HepG2 (cell line): ENCODE measurements at regions not wholly inside any gene's neighbourhood (a gene's known extent, or its start where the extent isn't known, plus 50 kb on each side); places are given as distances from the start of the nearest gene placed in this dataset.

Experiments used
- ATAC-seq: fragments of 200-7000 bp; cut with Tn5 transposase; 3 replicates; pipeline ENCODE4 v1.9.1; 2020; ENCODE audit warnings: mild to moderate bottlenecking, moderate library complexity
- BruUV-seq: library from RNA; stranded (reverse); fragments of 400-500 nt; replicated peaks from 2 replicates; lab custom pipeline; 2021; lab: Mats Ljungman, UMichigan
- CTCF ChIA-PET: fragments of 300-600 bp; formaldehyde crosslinking; extraction: SDS; loops from one replicate; lab custom pipeline; 2021; ENCODE audit warnings: low total read pairs, inconsistent platforms, low intra/inter-chr PET ratio; lab: Yijun Ruan, JAX
- POLR2A ChIA-PET: fragments of 350-600 bp; sonication (Branson Sonifier 250); formaldehyde crosslinking; loops from one replicate; lab custom pipeline; 2020; ENCODE audit warnings: antibody characterized with exemption, inconsistent platforms; lab: Yijun Ruan, JAX
- DNase-seq: peaks from one replicate; pipeline ENCODE4 v3.0.0-alpha.2; 2015; ENCODE audit warnings: low spot score
- FAIRE-seq: peaks from 3 replicates; lab custom pipeline; 2011; peaks lifted over from hg19 to GRCh38; lab: Jason Lieb, UNC
- H2AFZ ChIP-seq: one replicate; pipeline ENCODE4 v1.6.1; 2011; ENCODE audit warnings: low read length, inconsistent platforms
- H3K27ac ChIP-seq: fragments of 300-600 bp; 3 replicates; pipeline ENCODE4 v1.8.0; 2011; ENCODE audit warnings: mixed run types, mild to moderate bottlenecking, mixed read lengths, low read length, inconsistent platforms; ENCODE audit not compliant: insufficient read depth; ENCODE audit errors: extremely low read length
- H3K27me3 ChIP-seq, 2 experiments: fragments of 200-600 bp in 1 of 2; 2 replicates in 1 of 2; 3 replicates in 1 of 2; pipeline versions ENCODE4 v1.6.0 to v1.8.0; 2011; ENCODE audit warnings: low read length in 2 of 2, mild to moderate bottlenecking in 2 of 2, moderate library complexity in 2 of 2, inconsistent platforms in 1 of 2; ENCODE audit not compliant: insufficient read depth in 2 of 2, control insufficient read depth in 1 of 2
- H3K36me3 ChIP-seq, 2 experiments: fragments of 200-600 bp in 1 of 2; replicated peaks in 1 of 2; 2 replicates in 1 of 2; 3 replicates in 1 of 2; pipeline versions ENCODE4 v1.5.1 to v1.8.0; 2011; ENCODE audit warnings: low read length in 2 of 2, inconsistent platforms in 1 of 2; ENCODE audit not compliant: insufficient read depth in 2 of 2, control insufficient read depth in 1 of 2
- H3K4me1 ChIP-seq: 2 replicates; pipeline ENCODE4 v1.5.1; 2012; ENCODE audit warnings: low read length, inconsistent platforms; ENCODE audit not compliant: insufficient read depth
- H3K4me2 ChIP-seq: 2 replicates; pipeline ENCODE4 v1.6.0; 2011; ENCODE audit warnings: low read depth, low read length, inconsistent platforms
- H3K4me3 ChIP-seq, 3 experiments: fragments of 200-600 bp in 1 of 3; sonication (generic), shearing (Covaris generic) in 1 of 3; replicated peaks in 1 of 3; 2 replicates each; pipeline ENCODE4 v1.5.1; 2011 to 2016; ENCODE audit warnings: low read length in 3 of 3, inconsistent platforms in 2 of 3, low read depth in 2 of 3, mild to moderate bottlenecking in 2 of 3, control low read depth in 1 of 3, mixed read lengths in 1 of 3; ENCODE audit not compliant: insufficient read depth in 1 of 3
- H3K79me2 ChIP-seq: one replicate; pipeline ENCODE4 v1.6.1; 2011; ENCODE audit warnings: low read length, inconsistent platforms; ENCODE audit not compliant: insufficient read depth
- H3K9ac ChIP-seq: 2 replicates; pipeline ENCODE4 v1.6.0; 2011; ENCODE audit warnings: mild to moderate bottlenecking, low read depth, low read length, inconsistent platforms; ENCODE audit not compliant: insufficient read depth
- H3K9me3 ChIP-seq: 2 replicates; pipeline ENCODE4 v1.5.1; 2012; ENCODE audit warnings: mild to moderate bottlenecking, low read length
- H4K20me1 ChIP-seq: 2 replicates; pipeline ENCODE4 v1.6.0; 2011; ENCODE audit warnings: inconsistent platforms, mild to moderate bottlenecking, low read length, moderate library complexity; ENCODE audit not compliant: insufficient read depth
- HHEX ChIP-seq: IDR thresholded peaks from 2 replicates; pipeline ENCODE4 v1.6.1; 2016; ENCODE audit warnings: control low read depth
- MXD3 ChIP-seq: IDR thresholded peaks from 2 replicates; pipeline ENCODE4 v1.6.1; 2016; ENCODE audit warnings: mild to moderate bottlenecking, missing biosample characterization, missing genetic modification reagents
- PBX3 ChIP-seq: sonication (generic); formaldehyde crosslinking; IDR thresholded peaks from 2 replicates; pipeline ENCODE4 v1.8.1; 2023; ENCODE audit warnings: missing genetic modification reagents, inconsistent platforms, borderline replicate concordance
- PITX1 ChIP-seq: sonication (generic); formaldehyde crosslinking; IDR thresholded peaks from 2 replicates; pipeline ENCODE4 v1.5.1; 2020; ENCODE audit warnings: mild to moderate bottlenecking, missing genetic modification reagents
- PTBP1 ChIP-seq: fragments of 200-400 bp; formaldehyde crosslinking; IDR thresholded peaks from 2 replicates; pipeline ENCODE4 v1.6.1; 2018; ENCODE audit warnings: low read length, low read depth; ENCODE audit not compliant: poor library complexity, severe bottlenecking
- TBL1XR1 ChIP-seq: fragments of 150-350 bp; IDR thresholded peaks from 2 replicates; pipeline ENCODE4 v1.6.1; 2014; ENCODE audit warnings: borderline replicate concordance, low read length; ENCODE audit not compliant: partially characterized antibody
- THAP11 ChIP-seq: IDR thresholded peaks from 2 replicates; pipeline ENCODE4 v1.6.1; 2016; ENCODE audit warnings: missing biosample characterization, missing genetic modification reagents
- WIZ ChIP-seq: sonication (generic); formaldehyde crosslinking; IDR thresholded peaks from 2 replicates; pipeline ENCODE4 v1.5.1; 2020; ENCODE audit warnings: mild to moderate bottlenecking, missing genetic modification reagents
- ZNF138 ChIP-seq: sonication (generic); formaldehyde crosslinking; IDR thresholded peaks from 2 replicates; pipeline ENCODE4 v1.5.0; 2020; ENCODE audit warnings: mild to moderate bottlenecking, low read depth, missing genetic modification reagents
- ZNF567 ChIP-seq: sonication (generic); formaldehyde crosslinking; IDR thresholded peaks from 2 replicates; pipeline ENCODE4 v1.8.1; 2023; ENCODE audit warnings: mild to moderate bottlenecking, missing genetic modification reagents, borderline replicate concordance
- ZNF7 ChIP-seq: IDR thresholded peaks from 2 replicates; pipeline ENCODE4 v1.6.1; 2016; ENCODE audit warnings: missing biosample characterization, missing genetic modification reagents
- WGBS: methylation state at CpG from one replicate; pipeline ENCODE4 v1.1.6; 2017; ENCODE audit warnings: low lambda C conversion rate; 5-methylcytosine and 5-hydroxymethylcytosine counted together
- in situ Hi-C: cut with HindIII; loops from 2 replicates; pipeline ENCODE4 v1.10.0; 2017; ENCODE audit warnings: low pct_unique_long_range_greater_than_20kb; ENCODE audit not compliant: extremely low pct_ligation_motif_present
- intact Hi-C: fragments of 100-400 bp; cut with micrococcal nuclease; formaldehyde crosslinking; loops from one replicate; pipeline ENCODE4 v1.10.0; 2022; ENCODE audit not compliant: unreplicated experiment
- TF ChIP-seq, protein P1 (sequence below): IDR thresholded peaks from 2 replicates; pipeline ENCODE4 v1.6.1; 2016; ENCODE audit warnings: mild to moderate bottlenecking
- TF ChIP-seq, protein P2 (sequence below): sonication (generic); formaldehyde crosslinking; IDR thresholded peaks from 2 replicates; pipeline ENCODE4 v1.4.0; 2020; ENCODE audit warnings: missing genetic modification reagents

- no peak for DNase-seq
- 30% methylated on average over 2 of the region's 10 CpGs for WGBS
- TF ChIP-seq PBX3 (CRISPR knock-in tag) (no peak), ZNF138 (CRISPR knock-in tag) (no peak)
- TF ChIP-seq, all 625 proteins: peak for 0
- ATAC-seq (no peak), FAIRE-seq (no peak)
- Histone ChIP-seq H3K4me2 (no peak overlapping the region), H3K27ac (no peak overlapping the region), H3K79me2 (no peaks in the 10 kb centered on the region), H4K20me1 (no peaks in the 10 kb centered on the region), H3K27me3 (no peaks in the 10 kb centered on the region), H2AFZ (no peak overlapping the region), H3K9me3 (no peaks in the 10 kb centered on the region), H3K4me1 (no peaks in the 10 kb centered on the region), H3K36me3 (no peaks in the 10 kb centered on the region), H3K4me3 (no peak overlapping the region), H3K9ac (no peak overlapping the region)
- BruUV-seq: no TSS peak
- ChIA-PET CTCF (no interaction called here), POLR2A (no interaction called here)
- intact Hi-C loops: no loop called here
- in situ Hi-C loops: no loop called here
Observed at GRCh38 chr9:89750117-89750791, 145.4 kb downstream of the GADD45G start.

DNA sequence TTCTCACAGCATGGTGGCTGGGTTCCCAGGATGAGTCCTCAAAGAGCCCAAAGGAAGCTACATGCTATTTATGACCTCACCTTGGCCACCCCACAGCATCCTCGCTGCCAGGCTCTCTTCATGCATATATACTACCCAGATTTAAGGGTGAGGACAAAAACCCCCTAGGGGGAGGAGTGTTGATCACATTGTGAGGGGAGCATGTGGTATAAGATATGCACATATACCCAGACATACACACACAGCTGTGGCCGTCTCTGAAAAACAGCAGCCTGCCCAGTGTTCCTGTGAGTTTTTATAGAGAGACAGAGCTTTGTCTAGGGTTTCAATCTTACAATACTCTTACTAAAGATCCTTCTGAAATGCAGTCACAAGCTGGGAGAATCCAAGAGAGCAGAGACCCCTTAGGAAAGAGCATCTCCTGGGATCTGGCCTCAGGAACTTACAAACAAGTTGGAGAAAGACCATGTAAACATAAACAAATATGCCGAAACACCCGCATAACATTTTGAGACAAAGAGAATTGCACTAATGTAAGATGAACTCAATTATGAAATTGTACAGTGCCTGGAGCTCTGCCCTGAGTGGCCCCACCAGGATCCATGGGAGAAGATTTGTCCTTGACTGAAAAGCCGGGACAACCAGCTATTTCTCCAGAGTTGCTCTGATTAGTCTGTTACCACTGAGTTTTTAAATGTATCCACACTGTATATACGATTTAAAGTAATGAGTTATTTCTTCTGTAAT is 146.4 kb downstream of the GADD45G start:
- CTCF ChIA-PET: no interaction called here
- POLR2A ChIA-PET: no interaction called here
- no peaks in the 10 kb centered on the region for H3K36me3 ChIP-seq
- H4K20me1 ChIP-seq: no peaks in the 10 kb centered on the region
- intact Hi-C loops: no loop called here
- H3K4me1 ChIP-seq: no peaks in the 10 kb centered on the region
- FAIRE-seq (no peak), DNase-seq (no peak), ATAC-seq (no peak)
- WGBS: 38% methylated on average over 6 of the region's 6 CpGs
- no peak overlapping the region for H3K4me2 ChIP-seq
- no peaks in the 10 kb centered on the region for H3K27me3 ChIP-seq
- no peaks in the 10 kb centered on the region for H3K9me3 ChIP-seq
- in situ Hi-C loops: no loop called here
- no peaks in the 10 kb centered on the region for H3K79me2 ChIP-seq
- H3K9ac ChIP-seq: no peak overlapping the region
- BruUV-seq: no TSS peak
- no peak overlapping the region for H3K27ac ChIP-seq
- TF ChIP-seq PITX1 (CRISPR knock-in tag) (no peak), WIZ (CRISPR knock-in tag) (no peak), ZNF7 (CRISPR knock-in tag) (no peak), ZNF567 (no peak), MXD3 (CRISPR knock-in tag) (no peak), TBL1XR1 (no peak), HHEX (no peak), THAP11 (CRISPR knock-in tag) (no peak), PTBP1 (no peak)
- TF ChIP-seq, protein P1, sequence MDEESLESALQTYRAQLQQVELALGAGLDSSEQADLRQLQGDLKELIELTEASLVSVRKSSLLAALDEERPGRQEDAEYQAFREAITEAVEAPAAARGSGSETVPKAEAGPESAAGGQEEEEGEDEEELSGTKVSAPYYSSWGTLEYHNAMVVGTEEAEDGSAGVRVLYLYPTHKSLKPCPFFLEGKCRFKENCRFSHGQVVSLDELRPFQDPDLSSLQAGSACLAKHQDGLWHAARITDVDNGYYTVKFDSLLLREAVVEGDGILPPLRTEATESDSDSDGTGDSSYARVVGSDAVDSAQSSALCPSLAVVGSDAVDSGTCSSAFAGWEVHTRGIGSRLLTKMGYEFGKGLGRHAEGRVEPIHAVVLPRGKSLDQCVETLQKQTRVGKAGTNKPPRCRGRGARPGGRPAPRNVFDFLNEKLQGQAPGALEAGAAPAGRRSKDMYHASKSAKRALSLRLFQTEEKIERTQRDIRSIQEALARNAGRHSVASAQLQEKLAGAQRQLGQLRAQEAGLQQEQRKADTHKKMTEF (CRISPR knock-in tag): no peak
- TF ChIP-seq, protein P2, sequence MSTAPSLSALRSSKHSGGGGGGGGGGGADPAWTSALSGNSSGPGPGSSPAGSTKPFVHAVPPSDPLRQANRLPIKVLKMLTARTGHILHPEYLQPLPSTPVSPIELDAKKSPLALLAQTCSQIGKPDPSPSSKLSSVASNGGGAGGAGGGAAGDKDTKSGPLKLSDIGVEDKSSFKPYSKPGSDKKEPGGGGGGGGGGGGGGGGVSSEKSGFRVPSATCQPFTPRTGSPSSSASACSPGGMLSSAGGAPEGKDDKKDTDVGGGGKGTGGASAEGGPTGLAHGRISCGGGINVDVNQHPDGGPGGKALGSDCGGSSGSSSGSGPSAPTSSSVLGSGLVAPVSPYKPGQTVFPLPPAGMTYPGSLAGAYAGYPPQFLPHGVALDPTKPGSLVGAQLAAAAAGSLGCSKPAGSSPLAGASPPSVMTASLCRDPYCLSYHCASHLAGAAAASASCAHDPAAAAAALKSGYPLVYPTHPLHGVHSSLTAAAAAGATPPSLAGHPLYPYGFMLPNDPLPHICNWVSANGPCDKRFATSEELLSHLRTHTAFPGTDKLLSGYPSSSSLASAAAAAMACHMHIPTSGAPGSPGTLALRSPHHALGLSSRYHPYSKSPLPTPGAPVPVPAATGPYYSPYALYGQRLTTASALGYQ (CRISPR knock-in tag): no peak
- no peak overlapping the region for H2AFZ ChIP-seq
- H3K4me3 ChIP-seq: no peak overlapping the region
